HepG2 (cell line): ENCODE measurements at regions not wholly inside any gene's neighbourhood (a gene's known extent, or its start where the extent isn't known, plus 50 kb on each side); places are given as distances from the start of the nearest gene placed in this dataset.
A peak's percentile ranks its signal among the peaks of the same experiment; 100 is the strongest.

ENCODE experiments used
- ATF3 ChIP-seq: sonication (generic); formaldehyde crosslinking; IDR thresholded peaks from 2 replicates; pipeline ENCODE4 v1.4.0; 2020; ENCODE audit warnings: missing genetic modification reagents
- CCDC6 ChIP-seq: sonication (generic); formaldehyde crosslinking; IDR thresholded peaks from 2 replicates; pipeline ENCODE4 v1.8.1; 2022; ENCODE audit warnings: mild to moderate bottlenecking, missing genetic modification reagents, moderate library complexity
- HNF4A ChIP-seq: sonication (generic); formaldehyde crosslinking; IDR thresholded peaks from 2 replicates; pipeline ENCODE4 v1.4.0; 2020; ENCODE audit warnings: missing genetic modification reagents
- KDM6A ChIP-seq: IDR thresholded peaks from 2 replicates; pipeline ENCODE4 v1.6.1; 2016; ENCODE audit warnings: low read depth
- SALL1 ChIP-seq: sonication (generic); formaldehyde crosslinking; IDR thresholded peaks from 2 replicates; pipeline ENCODE4 v1.8.0; 2022; ENCODE audit warnings: mild to moderate bottlenecking, missing genetic modification reagents
- TP53 ChIP-seq: sonication (generic); formaldehyde crosslinking; conservative IDR thresholded peaks from 2 replicates; pipeline ENCODE4 v1.4.0; 2020; ENCODE audit warnings: missing genetic modification reagents
- ZFP91 ChIP-seq: sonication (generic); formaldehyde crosslinking; IDR thresholded peaks from 2 replicates; pipeline ENCODE4 v1.9.0; 2022; ENCODE audit warnings: missing genetic modification reagents, mild to moderate bottlenecking, borderline replicate concordance
- ZNF121 ChIP-seq: sonication (generic); formaldehyde crosslinking; IDR thresholded peaks from 2 replicates; pipeline ENCODE4 v1.5.0; 2020; ENCODE audit warnings: mild to moderate bottlenecking, missing genetic modification reagents
- ZNF232 ChIP-seq: sonication (generic); formaldehyde crosslinking; IDR thresholded peaks from 2 replicates; pipeline ENCODE4 v1.4.0; 2020; ENCODE audit warnings: missing genetic modification reagents, borderline replicate concordance
- ZNF350 ChIP-seq: sonication (generic); formaldehyde crosslinking; IDR thresholded peaks from 2 replicates; pipeline ENCODE4 v1.4.0; 2020; ENCODE audit warnings: mild to moderate bottlenecking, low read depth, missing genetic modification reagents, borderline replicate concordance
- ZNF510 ChIP-seq: sonication (generic); formaldehyde crosslinking; IDR thresholded peaks from 2 replicates; pipeline ENCODE4 v1.4.0; 2020; ENCODE audit warnings: low read depth, mild to moderate bottlenecking, missing genetic modification reagents
- ZNF691 ChIP-seq: sonication (generic); formaldehyde crosslinking; IDR thresholded peaks from 2 replicates; pipeline ENCODE4 v1.4.0; 2020; ENCODE audit warnings: missing genetic modification reagents, low read depth, mild to moderate bottlenecking, borderline replicate concordance
- ZNF761 ChIP-seq: sonication (generic); formaldehyde crosslinking; conservative IDR thresholded peaks from 2 replicates; pipeline ENCODE4 v1.4.0; 2020; ENCODE audit warnings: mild to moderate bottlenecking, missing genetic modification reagents
- TF ChIP-seq, protein P1 (sequence below), 2 experiments: IDR thresholded peaks; 2 replicates each; pipeline ENCODE4 v1.6.1; 2011 to 2012; ENCODE audit warnings: low read length in 2 of 2, borderline replicate concordance in 1 of 2, low read depth in 1 of 2, mild to moderate bottlenecking in 1 of 2, moderate library complexity in 1 of 2
- TF ChIP-seq, protein P2 (sequence below): sonication (generic); formaldehyde crosslinking; IDR thresholded peaks from 2 replicates; pipeline ENCODE4 v1.5.1; 2020; ENCODE audit warnings: missing genetic modification reagents, mild to moderate bottlenecking, borderline replicate concordance
- TF ChIP-seq, protein P3 (sequence below): IDR thresholded peaks from 2 replicates; pipeline ENCODE4 v1.6.1; 2016; ENCODE audit warnings: low read depth
- TF ChIP-seq, protein P4 (sequence below): sonication (generic); formaldehyde crosslinking; IDR thresholded peaks from 2 replicates; pipeline ENCODE4 v1.8.1; 2023; ENCODE audit warnings: mild to moderate bottlenecking, inconsistent platforms, moderate library complexity, missing genetic modification reagents, borderline replicate concordance

DNA sequence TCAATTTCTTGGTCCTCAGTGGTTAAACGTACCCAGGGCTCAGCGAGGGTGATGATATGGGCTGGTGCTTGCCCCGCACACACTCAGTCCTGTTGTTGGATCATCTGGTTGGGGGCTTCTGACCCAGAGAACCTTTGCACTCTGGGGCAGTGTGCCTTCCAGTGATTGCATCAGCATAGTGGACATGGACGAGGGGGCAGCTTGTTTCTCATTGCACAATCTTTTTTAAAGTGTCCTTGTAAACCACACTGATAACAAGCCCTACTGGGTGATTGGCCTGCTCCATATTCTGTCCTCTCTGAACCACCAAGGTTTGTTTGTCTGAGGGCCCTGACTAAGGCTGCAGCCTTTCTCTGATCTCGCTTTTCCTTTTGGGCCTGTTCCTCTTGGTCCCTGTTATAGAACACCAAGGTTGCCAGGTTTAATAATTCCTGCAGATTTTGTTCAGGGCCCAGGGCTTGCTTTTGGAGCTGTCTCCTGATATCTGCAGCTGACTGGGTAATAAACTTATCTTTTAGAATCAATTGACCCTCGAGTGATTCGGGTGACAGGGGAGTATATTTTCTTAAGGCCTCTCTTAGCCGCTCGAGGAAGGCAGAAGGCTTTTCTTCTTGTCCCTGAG, 101.6 kb downstream of the SH3GLB1 start (continued):
- TF ChIP-seq, protein P1, sequence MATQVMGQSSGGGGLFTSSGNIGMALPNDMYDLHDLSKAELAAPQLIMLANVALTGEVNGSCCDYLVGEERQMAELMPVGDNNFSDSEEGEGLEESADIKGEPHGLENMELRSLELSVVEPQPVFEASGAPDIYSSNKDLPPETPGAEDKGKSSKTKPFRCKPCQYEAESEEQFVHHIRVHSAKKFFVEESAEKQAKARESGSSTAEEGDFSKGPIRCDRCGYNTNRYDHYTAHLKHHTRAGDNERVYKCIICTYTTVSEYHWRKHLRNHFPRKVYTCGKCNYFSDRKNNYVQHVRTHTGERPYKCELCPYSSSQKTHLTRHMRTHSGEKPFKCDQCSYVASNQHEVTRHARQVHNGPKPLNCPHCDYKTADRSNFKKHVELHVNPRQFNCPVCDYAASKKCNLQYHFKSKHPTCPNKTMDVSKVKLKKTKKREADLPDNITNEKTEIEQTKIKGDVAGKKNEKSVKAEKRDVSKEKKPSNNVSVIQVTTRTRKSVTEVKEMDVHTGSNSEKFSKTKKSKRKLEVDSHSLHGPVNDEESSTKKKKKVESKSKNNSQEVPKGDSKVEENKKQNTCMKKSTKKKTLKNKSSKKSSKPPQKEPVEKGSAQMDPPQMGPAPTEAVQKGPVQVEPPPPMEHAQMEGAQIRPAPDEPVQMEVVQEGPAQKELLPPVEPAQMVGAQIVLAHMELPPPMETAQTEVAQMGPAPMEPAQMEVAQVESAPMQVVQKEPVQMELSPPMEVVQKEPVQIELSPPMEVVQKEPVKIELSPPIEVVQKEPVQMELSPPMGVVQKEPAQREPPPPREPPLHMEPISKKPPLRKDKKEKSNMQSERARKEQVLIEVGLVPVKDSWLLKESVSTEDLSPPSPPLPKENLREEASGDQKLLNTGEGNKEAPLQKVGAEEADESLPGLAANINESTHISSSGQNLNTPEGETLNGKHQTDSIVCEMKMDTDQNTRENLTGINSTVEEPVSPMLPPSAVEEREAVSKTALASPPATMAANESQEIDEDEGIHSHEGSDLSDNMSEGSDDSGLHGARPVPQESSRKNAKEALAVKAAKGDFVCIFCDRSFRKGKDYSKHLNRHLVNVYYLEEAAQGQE (IDR thresholded peaks at IDR 0.05; ENCODE audit: borderline replicate concordance in 1 of 2, low read depth in 1 of 2, low read length in 2 of 2) = 0 out of 4 replicates have a peak, but pooled peaks of 1 of the 2 experiments have one; percentile 33
- TF ChIP-seq, protein P2, sequence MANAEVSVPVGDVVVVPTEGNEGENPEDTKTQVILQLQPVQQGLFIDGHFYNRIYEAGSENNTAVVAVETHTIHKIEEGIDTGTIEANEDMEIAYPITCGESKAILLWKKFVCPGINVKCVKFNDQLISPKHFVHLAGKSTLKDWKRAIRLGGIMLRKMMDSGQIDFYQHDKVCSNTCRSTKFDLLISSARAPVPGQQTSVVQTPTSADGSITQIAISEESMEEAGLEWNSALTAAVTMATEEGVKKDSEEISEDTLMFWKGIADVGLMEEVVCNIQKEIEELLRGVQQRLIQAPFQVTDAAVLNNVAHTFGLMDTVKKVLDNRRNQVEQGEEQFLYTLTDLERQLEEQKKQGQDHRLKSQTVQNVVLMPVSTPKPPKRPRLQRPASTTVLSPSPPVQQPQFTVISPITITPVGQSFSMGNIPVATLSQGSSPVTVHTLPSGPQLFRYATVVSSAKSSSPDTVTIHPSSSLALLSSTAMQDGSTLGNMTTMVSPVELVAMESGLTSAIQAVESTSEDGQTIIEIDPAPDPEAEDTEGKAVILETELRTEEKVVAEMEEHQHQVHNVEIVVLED (CRISPR knock-in tag) = peak; percentile 38; the same call in 1 of the 2 replicates
- TF ChIP-seq ZNF761 (CRISPR knock-in tag) (peak; percentile 67; the same call in 1 of the 2 replicates), ZFP91 (peak; percentile 90), ZNF350 (CRISPR knock-in tag) (peak; percentile 93), SALL1 (CRISPR knock-in tag) (peak; percentile 99), ATF3 (CRISPR knock-in tag) (peak; percentile 98), ZNF121 (CRISPR knock-in tag) (peak; percentile 79; the same call in 1 of the 2 replicates), ZNF691 (CRISPR knock-in tag) (peak; percentile 88; the same call in 1 of the 2 replicates), ZNF510 (CRISPR knock-in tag) (0 out of 2 replicates have a peak, but pooled peaks have one; percentile 34), KDM6A (CRISPR knock-in tag) (peak; percentile 66; the same call in 1 of the 2 replicates), ZNF232 (peak; percentile 79; the same call in 1 of the 2 replicates), HNF4A (CRISPR knock-in tag) (peak; percentile 100), CCDC6 (CRISPR knock-in tag) (peak; percentile 69; the same call in 1 of the 2 replicates), TP53 (CRISPR knock-in tag) (peak; percentile 45; the same call in 1 of the 2 replicates)
- TF ChIP-seq, protein P3, sequence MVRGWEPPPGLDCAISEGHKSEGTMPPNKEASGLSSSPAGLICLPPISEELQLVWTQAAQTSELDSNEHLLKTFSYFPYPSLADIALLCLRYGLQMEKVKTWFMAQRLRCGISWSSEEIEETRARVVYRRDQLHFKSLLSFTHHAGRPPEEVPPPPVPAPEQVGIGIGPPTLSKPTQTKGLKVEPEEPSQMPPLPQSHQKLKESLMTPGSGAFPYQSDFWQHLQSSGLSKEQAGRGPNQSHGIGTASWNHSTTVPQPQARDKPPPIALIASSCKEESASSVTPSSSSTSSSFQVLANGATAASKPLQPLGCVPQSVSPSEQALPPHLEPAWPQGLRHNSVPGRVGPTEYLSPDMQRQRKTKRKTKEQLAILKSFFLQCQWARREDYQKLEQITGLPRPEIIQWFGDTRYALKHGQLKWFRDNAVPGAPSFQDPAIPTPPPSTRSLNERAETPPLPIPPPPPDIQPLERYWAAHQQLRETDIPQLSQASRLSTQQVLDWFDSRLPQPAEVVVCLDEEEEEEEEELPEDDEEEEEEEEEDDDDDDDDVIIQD = peak; percentile 99
- TF ChIP-seq, protein P4, sequence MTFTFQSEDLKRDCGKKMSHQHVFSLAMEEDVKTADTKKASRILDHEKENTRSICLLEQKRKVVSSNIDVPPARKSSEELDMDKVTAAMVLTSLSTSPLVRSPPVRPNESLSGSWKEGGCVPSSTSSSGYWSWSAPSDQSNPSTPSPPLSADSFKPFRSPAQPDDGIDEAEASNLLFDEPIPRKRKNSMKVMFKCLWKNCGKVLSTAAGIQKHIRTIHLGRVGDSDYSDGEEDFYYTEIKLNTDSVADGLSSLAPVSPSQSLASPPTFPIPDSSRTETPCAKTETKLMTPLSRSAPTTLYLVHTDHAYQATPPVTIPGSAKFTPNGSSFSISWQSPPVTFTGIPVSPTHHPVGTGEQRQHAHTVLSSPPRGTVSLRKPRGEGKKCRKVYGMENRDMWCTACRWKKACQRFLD (CRISPR knock-in tag) = 0 out of 2 replicates have a peak, but pooled peaks have one; percentile 43
